ENCODE measurements at regions not wholly inside any gene's neighbourhood (a gene's known extent, or its start where the extent isn't known, plus 50 kb on each side); places are given as distances from the start of the nearest gene placed in this dataset.

GRCh38 chr17:33628500-33629346, 335.6 kb upstream of the ASIC2 start:
- TF ChIP-seq ZBTB7A (IDR thresholded peaks at IDR 0.05; ENCODE audit: low read depth) (no peak), TAF1 (IDR thresholded peaks at IDR 0.05; ENCODE audit: low read depth) (no peak), EP300 (IDR thresholded peaks at IDR 0.05; ENCODE audit: borderline replicate concordance) (no peak), YY1 (IDR thresholded peaks at IDR 0.05; ENCODE audit: low read depth) (no peak), FOXM1 (IDR thresholded peaks at IDR 0.05; ENCODE audit: borderline replicate concordance, low read depth) (no peak), RAD21 (IDR thresholded peaks at IDR 0.05; ENCODE audit: low read depth) (no peak)

GRCh38 chr17:33633446-33633845, 340.4 kb upstream of the ASIC2 start:
- no peak for TF ChIP-seq TCF12 (IDR thresholded peaks at IDR 0.05; ENCODE audit: low read depth)
- no peak for TF ChIP-seq TAF1 (IDR thresholded peaks at IDR 0.05; ENCODE audit: low read depth)
- no peak for TF ChIP-seq EP300 (IDR thresholded peaks at IDR 0.05; ENCODE audit: borderline replicate concordance)
- no peak for TF ChIP-seq ZBTB7A (IDR thresholded peaks at IDR 0.05; ENCODE audit: low read depth)
- no peak for TF ChIP-seq TEAD4 (IDR thresholded peaks at IDR 0.05)
- no peak for TF ChIP-seq REST (IDR thresholded peaks at IDR 0.05; ENCODE audit: low read depth)
- no peak for TF ChIP-seq USF1 (IDR thresholded peaks at IDR 0.05)
- TF ChIP-seq EGR1 (IDR thresholded peaks at IDR 0.05): no peak
- TF ChIP-seq MAX (IDR thresholded peaks at IDR 0.05): no peak
- no peak for TF ChIP-seq RAD21 (IDR thresholded peaks at IDR 0.05; ENCODE audit: low read depth)
- TF ChIP-seq CREB1 (IDR thresholded peaks at IDR 0.05; ENCODE audit: low read depth): no peak
- no peak for TF ChIP-seq NFIC (IDR thresholded peaks at IDR 0.05)
- TF ChIP-seq FOXM1 (IDR thresholded peaks at IDR 0.05; ENCODE audit: borderline replicate concordance, low read depth): no peak

- TF ChIP-seq CEBPB (IDR thresholded peaks at IDR 0.05) (no peak), USF1 (IDR thresholded peaks at IDR 0.05) (no peak), TAF1 (IDR thresholded peaks at IDR 0.05; ENCODE audit: low read depth) (no peak), MAX (IDR thresholded peaks at IDR 0.05) (no peak), TCF12 (IDR thresholded peaks at IDR 0.05; ENCODE audit: low read depth) (no peak), RAD21 (IDR thresholded peaks at IDR 0.05; ENCODE audit: low read depth) (no peak), REST (IDR thresholded peaks at IDR 0.05; ENCODE audit: low read depth) (no peak), YY1 (IDR thresholded peaks at IDR 0.05; ENCODE audit: low read depth) (no peak), NFIC (IDR thresholded peaks at IDR 0.05) (no peak), CREB1 (IDR thresholded peaks at IDR 0.05; ENCODE audit: low read depth) (no peak), EP300 (IDR thresholded peaks at IDR 0.05; ENCODE audit: borderline replicate concordance) (no peak), FOXM1 (IDR thresholded peaks at IDR 0.05; ENCODE audit: borderline replicate concordance, low read depth) (no peak), TEAD4 (IDR thresholded peaks at IDR 0.05) (no peak), EGR1 (IDR thresholded peaks at IDR 0.05) (no peak), ZBTB7A (IDR thresholded peaks at IDR 0.05; ENCODE audit: low read depth) (no peak)
Measured at GRCh38 chr17:33637534-33637933, 344.4 kb upstream of the ASIC2 start.

GRCh38 chr17:33639103-33639880, 346.2 kb upstream of the ASIC2 start:
- no peak for TF ChIP-seq NFIC (IDR thresholded peaks at IDR 0.05)

GRCh38 chr17:33640629-33641028, 347.5 kb upstream of the ASIC2 start:
- TF ChIP-seq TAF1 (IDR thresholded peaks at IDR 0.05; ENCODE audit: low read depth) (no peak), REST (IDR thresholded peaks at IDR 0.05; ENCODE audit: low read depth) (no peak), CEBPB (IDR thresholded peaks at IDR 0.05) (no peak), TCF12 (IDR thresholded peaks at IDR 0.05; ENCODE audit: low read depth) (no peak), USF1 (IDR thresholded peaks at IDR 0.05) (no peak), CREB1 (IDR thresholded peaks at IDR 0.05; ENCODE audit: low read depth) (no peak), ZBTB7A (IDR thresholded peaks at IDR 0.05; ENCODE audit: low read depth) (no peak), YY1 (IDR thresholded peaks at IDR 0.05; ENCODE audit: low read depth) (no peak), RAD21 (IDR thresholded peaks at IDR 0.05; ENCODE audit: low read depth) (no peak), EGR1 (IDR thresholded peaks at IDR 0.05) (no peak), EP300 (IDR thresholded peaks at IDR 0.05; ENCODE audit: borderline replicate concordance) (no peak), NFIC (IDR thresholded peaks at IDR 0.05) (no peak), FOXM1 (IDR thresholded peaks at IDR 0.05; ENCODE audit: borderline replicate concordance, low read depth) (no peak), TEAD4 (IDR thresholded peaks at IDR 0.05) (no peak)

Measured in Ishikawa (cell line).